Epithelial cell of esophagus (primary cell): ENCODE measurements at regions not wholly inside any gene's neighbourhood (a gene's known extent, or its start where the extent isn't known, plus 50 kb on each side); places are given as distances from the start of the nearest gene placed in this dataset.
A peak's percentile ranks its signal among the peaks of the same experiment; 100 is the strongest.
"Not testable (repeated sequence)": the region's sequence is repeated elsewhere in the genome, so short reads cannot be mapped to it uniquely, and the experiment has no call there.

ENCODE experiments used
- DNase-seq: peaks from one replicate; pipeline ENCODE4 v3.0.0; 2010; ENCODE audit warnings: low read depth
- H3K4me3 ChIP-seq: 2 replicates; pipeline ENCODE4 v1.5.1; 2011; ENCODE audit warnings: mild to moderate bottlenecking, low read length, control low read depth
- TF ChIP-seq, protein P1 (sequence below): IDR thresholded peaks from 2 replicates; pipeline ENCODE4 v1.5.1; 2011; ENCODE audit warnings: low read depth, mild to moderate bottlenecking, low read length, control low read depth, inconsistent platforms; ENCODE audit not compliant: insufficient read depth; ENCODE audit errors: missing control alignments

DNA sequence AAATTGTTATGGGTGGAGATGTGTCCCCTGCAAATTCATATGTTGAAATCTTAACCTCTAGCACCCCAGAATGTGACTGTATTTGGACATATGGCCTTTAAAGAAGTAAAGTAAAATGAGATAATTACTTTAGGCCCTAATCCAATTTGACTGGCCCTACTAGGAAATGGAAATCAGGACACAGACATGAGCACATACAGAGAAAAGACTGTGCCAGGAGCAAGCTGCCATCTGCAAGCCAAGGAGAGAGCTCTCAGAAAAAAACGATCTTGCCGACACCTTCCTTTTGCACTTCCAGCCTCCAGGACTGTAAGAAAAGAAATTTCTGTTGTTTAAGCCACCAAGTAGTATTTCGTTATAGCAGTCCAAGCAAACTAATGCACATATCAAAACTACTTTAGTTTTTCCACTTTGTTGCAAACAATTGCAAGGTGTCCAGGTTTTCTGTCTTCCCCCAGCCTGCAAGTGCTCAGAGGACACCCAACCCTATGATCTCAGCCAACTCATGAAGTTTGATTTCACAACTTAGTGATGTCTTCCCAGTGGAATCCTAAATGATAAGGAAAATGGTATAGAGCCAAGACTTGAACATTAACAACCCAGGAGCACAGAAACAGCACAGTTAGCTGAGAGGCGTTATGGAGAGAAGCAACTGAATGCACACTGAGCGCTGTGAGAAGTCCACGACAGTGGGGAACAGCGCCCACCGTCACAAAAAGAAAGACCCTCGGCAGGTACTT lies 351.2 kb downstream of the BCL2L11 start:
- not testable (repeated sequence) for H3K4me3 ChIP-seq, DNase-seq

- not testable (repeated sequence) for DNase-seq, H3K4me3 ChIP-seq
These were observed 352.2 kb downstream of the BCL2L11 start for GRCh38 chr2:111472844-111473403.

GRCh38 chr2:111473522-111473921 lies 352.8 kb downstream of the BCL2L11 start:
- TF ChIP-seq, protein P1, sequence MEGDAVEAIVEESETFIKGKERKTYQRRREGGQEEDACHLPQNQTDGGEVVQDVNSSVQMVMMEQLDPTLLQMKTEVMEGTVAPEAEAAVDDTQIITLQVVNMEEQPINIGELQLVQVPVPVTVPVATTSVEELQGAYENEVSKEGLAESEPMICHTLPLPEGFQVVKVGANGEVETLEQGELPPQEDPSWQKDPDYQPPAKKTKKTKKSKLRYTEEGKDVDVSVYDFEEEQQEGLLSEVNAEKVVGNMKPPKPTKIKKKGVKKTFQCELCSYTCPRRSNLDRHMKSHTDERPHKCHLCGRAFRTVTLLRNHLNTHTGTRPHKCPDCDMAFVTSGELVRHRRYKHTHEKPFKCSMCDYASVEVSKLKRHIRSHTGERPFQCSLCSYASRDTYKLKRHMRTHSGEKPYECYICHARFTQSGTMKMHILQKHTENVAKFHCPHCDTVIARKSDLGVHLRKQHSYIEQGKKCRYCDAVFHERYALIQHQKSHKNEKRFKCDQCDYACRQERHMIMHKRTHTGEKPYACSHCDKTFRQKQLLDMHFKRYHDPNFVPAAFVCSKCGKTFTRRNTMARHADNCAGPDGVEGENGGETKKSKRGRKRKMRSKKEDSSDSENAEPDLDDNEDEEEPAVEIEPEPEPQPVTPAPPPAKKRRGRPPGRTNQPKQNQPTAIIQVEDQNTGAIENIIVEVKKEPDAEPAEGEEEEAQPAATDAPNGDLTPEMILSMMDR: peak; percentile 4
- not testable (repeated sequence) for H3K4me3 ChIP-seq, DNase-seq

DNA sequence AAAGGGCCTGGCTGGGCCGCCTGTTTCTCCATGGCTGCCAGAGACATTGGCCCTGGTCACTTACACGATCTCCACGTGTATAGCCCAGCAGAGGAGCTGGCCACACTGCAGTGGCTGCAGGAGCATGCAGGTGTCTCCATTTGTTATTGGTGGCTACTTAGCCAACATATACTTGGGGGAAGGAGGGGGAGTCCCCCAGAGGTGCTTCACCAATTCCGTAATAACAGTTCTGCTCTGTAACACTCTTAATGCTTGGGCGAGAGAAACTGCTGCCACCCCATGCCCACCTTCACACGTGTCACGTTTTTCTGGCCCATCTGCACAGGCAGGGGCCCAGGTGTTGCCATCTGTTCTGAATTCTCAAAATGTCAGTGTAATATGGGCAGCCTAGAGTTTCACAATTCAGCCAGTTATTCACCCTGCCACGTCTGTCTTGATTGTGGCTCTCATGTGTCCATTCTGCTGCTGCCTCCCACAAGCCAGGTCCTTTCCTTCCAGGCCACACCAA lies 353.5 kb downstream of the BCL2L11 start:
- H3K4me3 ChIP-seq, DNase-seq: not testable (repeated sequence)

DNA sequence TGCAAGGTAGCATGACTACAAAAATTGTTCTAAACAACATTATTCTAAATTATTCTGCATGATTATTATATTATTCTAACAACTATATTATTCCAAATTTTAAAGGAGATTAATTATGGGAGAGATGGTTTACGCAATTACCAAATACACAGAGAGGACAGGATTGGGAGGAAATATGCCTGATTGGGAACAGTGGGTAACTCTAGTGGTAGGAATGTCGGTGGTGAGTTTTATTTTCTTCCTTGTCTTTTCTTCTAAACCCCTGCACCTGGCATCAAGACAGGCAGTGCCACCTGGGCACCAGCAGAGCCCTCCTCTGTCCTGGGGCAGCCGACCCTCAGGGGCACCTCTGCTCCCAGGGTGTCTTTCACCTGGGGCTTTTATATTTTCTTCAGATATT lies 357.6 kb downstream of the BCL2L11 start:
- H3K4me3 ChIP-seq, DNase-seq: not testable (repeated sequence)

- not testable (repeated sequence) for H3K4me3 ChIP-seq, DNase-seq
These were observed 358.2 kb downstream of the BCL2L11 start for GRCh38 chr2:111478871-111479318.

DNA sequence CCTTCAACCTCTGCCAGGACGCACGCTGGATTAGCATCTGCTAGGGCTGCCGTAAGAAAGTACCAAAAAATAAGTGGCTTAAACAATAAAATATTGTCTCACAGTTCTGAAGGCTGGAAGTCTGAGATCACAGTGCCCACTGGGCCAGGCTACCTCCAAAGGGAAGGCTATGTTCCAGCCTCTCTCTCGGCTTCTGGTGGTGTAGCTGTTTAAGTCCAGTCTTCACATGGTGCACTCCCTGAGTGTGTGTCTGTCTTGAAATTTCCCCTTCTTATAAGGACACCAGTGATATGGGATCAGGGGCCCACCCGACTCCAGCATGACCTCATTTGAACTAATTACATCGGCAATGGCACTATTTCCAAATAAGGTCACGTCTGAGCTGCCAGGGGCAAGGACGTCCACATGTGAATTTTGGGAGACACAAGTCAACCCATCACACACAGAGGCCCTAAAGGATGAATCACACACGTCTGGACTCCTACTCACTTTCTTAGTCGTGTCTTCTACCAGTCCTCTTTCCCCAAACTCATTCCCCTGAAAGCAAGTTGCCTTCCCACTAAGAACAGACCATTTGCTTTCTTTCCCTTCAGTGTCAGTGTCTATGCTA lies 359.4 kb downstream of the BCL2L11 start:
- not testable (repeated sequence) for H3K4me3 ChIP-seq, DNase-seq

DNA sequence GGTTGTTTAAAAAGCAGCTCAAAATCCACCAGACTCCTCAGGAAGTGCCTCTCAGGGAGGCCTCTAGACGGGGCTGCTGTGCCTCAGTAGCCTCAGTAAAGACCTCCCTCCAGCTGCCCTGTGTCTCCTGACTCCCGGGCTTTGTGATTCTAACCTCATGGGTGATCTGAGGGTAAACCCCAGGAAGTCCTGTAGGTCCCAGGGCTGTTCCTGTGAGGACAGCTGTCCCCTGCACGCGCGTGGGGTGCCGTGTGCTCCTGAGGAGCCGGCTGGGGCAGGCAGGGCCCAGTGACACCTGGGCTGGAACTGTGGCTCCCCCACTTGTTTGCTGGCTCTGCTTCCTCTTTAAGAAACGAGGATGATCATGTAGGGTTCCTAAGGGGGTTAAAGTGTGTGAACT lies 359.9 kb downstream of the BCL2L11 start:
- not testable (repeated sequence) for DNase-seq, H3K4me3 ChIP-seq

- not testable (repeated sequence) for H3K4me3 ChIP-seq, DNase-seq
These were observed 360.5 kb downstream of the BCL2L11 start for GRCh38 chr2:111481219-111481618.

- TF ChIP-seq, protein P1: peak; percentile 17
- not testable (repeated sequence) for DNase-seq, H3K4me3 ChIP-seq
These were observed 362.4 kb downstream of the BCL2L11 start for GRCh38 chr2:111482987-111483679.

DNA sequence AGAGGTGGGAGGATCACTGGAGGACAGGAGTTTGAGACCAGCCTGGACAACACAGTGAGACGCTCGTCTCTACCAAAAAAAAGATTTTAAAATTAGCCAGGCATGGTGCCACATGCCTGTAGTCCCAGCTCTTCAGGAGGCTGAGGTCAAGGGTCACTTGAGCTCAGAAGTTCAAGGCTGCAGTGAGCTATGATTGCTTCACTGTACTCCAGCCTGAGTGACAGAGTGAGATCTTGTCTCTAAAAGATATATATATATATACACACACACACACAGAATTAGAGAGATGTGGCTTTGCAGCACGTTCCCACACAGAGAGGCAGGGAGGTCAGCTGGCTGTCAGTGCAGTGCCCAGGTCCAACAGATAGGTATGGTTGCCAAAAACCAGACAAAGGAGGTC lies 363.4 kb downstream of the BCL2L11 start:
- not testable (repeated sequence) for H3K4me3 ChIP-seq, DNase-seq

GRCh38 chr2:111485895-111486294 lies 365.2 kb downstream of the BCL2L11 start:
- H3K4me3 ChIP-seq, DNase-seq: not testable (repeated sequence)

GRCh38 chr2:111488451-111488850 lies 367.7 kb downstream of the BCL2L11 start:
- DNase-seq, H3K4me3 ChIP-seq: not testable (repeated sequence)

DNA sequence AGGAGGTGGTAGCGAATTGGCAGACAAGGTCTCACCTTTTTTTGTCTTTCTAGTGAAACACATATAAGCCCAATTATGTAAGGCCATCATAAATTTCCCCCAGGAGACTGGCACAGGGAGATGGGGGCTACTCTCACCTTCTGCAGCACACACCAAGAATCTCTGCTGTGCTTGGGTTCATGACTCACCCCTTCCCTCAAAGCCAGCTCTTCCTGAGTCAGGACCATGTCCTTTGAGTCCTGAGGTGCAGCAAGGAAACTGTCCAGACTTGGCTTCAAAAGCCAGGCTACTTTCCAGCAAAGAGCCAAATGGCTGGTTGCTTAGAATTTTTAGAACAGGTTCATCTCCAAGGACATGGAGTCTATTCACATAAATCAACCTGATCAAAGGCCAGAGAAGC lies 368.7 kb downstream of the BCL2L11 start:
- not testable (repeated sequence) for H3K4me3 ChIP-seq, DNase-seq

DNA sequence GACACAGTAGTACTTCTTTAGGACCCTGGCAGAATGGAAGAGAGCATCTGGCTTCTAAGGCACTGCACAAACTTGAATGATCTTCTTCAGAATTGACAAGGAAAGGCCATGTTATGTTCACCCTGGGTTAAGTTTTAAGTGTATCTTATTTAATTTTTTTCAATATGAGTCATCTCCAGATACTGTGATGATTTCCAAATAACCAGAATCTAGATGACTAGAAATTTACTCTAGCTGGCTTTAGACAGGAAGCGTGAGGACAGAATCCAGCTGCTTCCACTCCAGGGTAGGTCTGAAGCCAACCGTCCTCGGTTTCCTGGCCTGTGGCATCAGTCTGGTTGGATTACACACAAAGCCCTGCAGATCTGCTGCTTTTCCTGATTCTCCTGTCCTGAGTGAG lies 370.5 kb downstream of the BCL2L11 start:
- DNase-seq, H3K4me3 ChIP-seq: not testable (repeated sequence)

GRCh38 chr2:111491614-111492013 lies 370.9 kb downstream of the BCL2L11 start:
- H3K4me3 ChIP-seq, DNase-seq: not testable (repeated sequence)
